WTC11 (cell line): ENCODE measurements at regions not wholly inside any gene's neighbourhood (a gene's known extent, or its start where the extent isn't known, plus 50 kb on each side); places are given as distances from the start of the nearest gene placed in this dataset.

Experiments used
- ATAC-seq: fragments of 200-7000 bp; cut with Tn5 transposase; 2 replicates; pipeline ENCODE4 v1.10.0; 2021; ENCODE audit warnings: mild to moderate bottlenecking, moderate library complexity
- CTCF ChIA-PET: fragments of 300-600 bp; sonication (Branson Sonifier 250); formaldehyde crosslinking; loops from one replicate; lab custom pipeline; 2021; ENCODE audit warnings: antibody characterized with exemption; lab: Charles Lee
- POLR2A ChIA-PET: fragments of 350-600 bp; sonication (Branson Sonifier 250); formaldehyde crosslinking; loops from one replicate; lab custom pipeline; 2021; ENCODE audit warnings: antibody characterized with exemption; lab: Charles Lee
- DNase-seq: peaks from one replicate; pipeline ENCODE4 v3.0.0; 2021; ENCODE audit warnings: low spot score
- H3K27ac Mint-ChIP-seq: 2 replicates; pipeline ENCODE4 v1.8.0; 2021; ENCODE audit warnings: mixed read lengths
- H3K27me3 Mint-ChIP-seq: 2 replicates; pipeline ENCODE4 v1.8.0; 2021; ENCODE audit warnings: low read depth, mild to moderate bottlenecking, moderate library complexity, mixed read lengths
- H3K36me3 Mint-ChIP-seq: 2 replicates; pipeline ENCODE4 v1.8.0; 2021; ENCODE audit warnings: mixed read lengths
- H3K4me1 Mint-ChIP-seq: 2 replicates; pipeline ENCODE4 v1.8.0; 2022; ENCODE audit warnings: mixed read lengths
- H3K4me3 Mint-ChIP-seq: 2 replicates; pipeline ENCODE4 v1.8.0; 2021; ENCODE audit warnings: mild to moderate bottlenecking, moderate library complexity, mixed read lengths
- H3K9me3 Mint-ChIP-seq: 2 replicates; pipeline ENCODE4 v1.8.0; 2021; ENCODE audit warnings: mixed read lengths
- ATF6 ChIP-seq: sonication (generic); formaldehyde crosslinking; IDR thresholded peaks from 2 replicates; pipeline ENCODE4 v1.8.1; 2023; ENCODE audit warnings: mild to moderate bottlenecking, missing genetic modification reagents
- CREB1 ChIP-seq: sonication (generic); formaldehyde crosslinking; IDR thresholded peaks from 2 replicates; pipeline ENCODE4 v1.8.0; 2023; ENCODE audit warnings: mild to moderate bottlenecking, missing genetic modification reagents
- ELF4 ChIP-seq: sonication (generic); formaldehyde crosslinking; IDR thresholded peaks from 2 replicates; pipeline ENCODE4 v1.8.1; 2022; ENCODE audit warnings: low read depth, mild to moderate bottlenecking, moderate library complexity, missing genetic modification reagents
- FOXJ3 ChIP-seq: sonication (generic); formaldehyde crosslinking; IDR thresholded peaks from 2 replicates; pipeline ENCODE4 v1.9.0; 2021; ENCODE audit warnings: missing genetic modification reagents, mild to moderate bottlenecking, borderline replicate concordance
- IRF1 ChIP-seq: sonication (generic); formaldehyde crosslinking; IDR thresholded peaks from 2 replicates; pipeline ENCODE4 v1.8.0; 2023; ENCODE audit warnings: missing genetic modification reagents
- NFE2L1 ChIP-seq: sonication (generic); formaldehyde crosslinking; IDR thresholded peaks from 2 replicates; pipeline ENCODE4 v1.8.1; 2023; ENCODE audit warnings: missing genetic modification reagents
- NR3C1 ChIP-seq: sonication (generic); formaldehyde crosslinking; conservative IDR thresholded peaks from 2 replicates; pipeline ENCODE4 v1.8.1; 2023; ENCODE audit warnings: low read depth, mild to moderate bottlenecking, missing genetic modification reagents
- RELA ChIP-seq: sonication (generic); formaldehyde crosslinking; IDR thresholded peaks from 2 replicates; pipeline ENCODE4 v1.8.1; 2022; ENCODE audit warnings: missing genetic modification reagents, mild to moderate bottlenecking, borderline replicate concordance
- TEAD1 ChIP-seq: sonication (generic); formaldehyde crosslinking; IDR thresholded peaks from 2 replicates; pipeline ENCODE4 v1.8.0; 2022; ENCODE audit warnings: mild to moderate bottlenecking, missing genetic modification reagents
- TEAD4 ChIP-seq: sonication (generic); formaldehyde crosslinking; IDR thresholded peaks from 2 replicates; pipeline ENCODE4 v1.8.0; 2022; ENCODE audit warnings: mild to moderate bottlenecking, missing genetic modification reagents
- USF2 ChIP-seq: sonication (generic); formaldehyde crosslinking; IDR thresholded peaks from 2 replicates; pipeline ENCODE4 v1.8.1; 2023; ENCODE audit warnings: mild to moderate bottlenecking, missing genetic modification reagents, moderate library complexity
- ZNF138 ChIP-seq: sonication (generic); formaldehyde crosslinking; conservative IDR thresholded peaks from 2 replicates; pipeline ENCODE4 v1.8.1; 2022; ENCODE audit warnings: mild to moderate bottlenecking, moderate library complexity, missing genetic modification reagents
- ZNF317 ChIP-seq: sonication (generic); formaldehyde crosslinking; IDR thresholded peaks from 2 replicates; pipeline ENCODE4 v1.8.1; 2023; ENCODE audit warnings: low read depth, mild to moderate bottlenecking, moderate library complexity, missing genetic modification reagents, borderline replicate concordance
- ZSCAN18 ChIP-seq: fragments of 250-450 bp; sonication (Bioruptor Pico); IDR thresholded peaks from 2 replicates; pipeline ENCODE4 v2.1.2; 2022; ENCODE audit warnings: mild to moderate bottlenecking, moderate library complexity
- TF ChIP-seq, protein P1 (sequence below): sonication (generic); formaldehyde crosslinking; IDR thresholded peaks from 2 replicates; pipeline ENCODE4 v1.8.1; 2022; ENCODE audit warnings: low read depth, missing genetic modification reagents, borderline replicate concordance
- TF ChIP-seq, protein P2 (sequence below): fragments of 200-600 bp; IDR thresholded peaks from 2 replicates; pipeline ENCODE4 v1.8.0; 2022; ENCODE audit warnings: antibody characterized with exemption
- TF ChIP-seq, protein P3 (sequence below): sonication (generic); formaldehyde crosslinking; IDR thresholded peaks from 2 replicates; pipeline ENCODE4 v1.8.1; 2022; ENCODE audit warnings: low read depth, mild to moderate bottlenecking, moderate library complexity, missing genetic modification reagents, borderline replicate concordance
- TF ChIP-seq, protein P4 (sequence below): sonication (generic); formaldehyde crosslinking; IDR thresholded peaks from 2 replicates; pipeline ENCODE4 v1.8.1; 2023; ENCODE audit warnings: mild to moderate bottlenecking, missing genetic modification reagents

DNA sequence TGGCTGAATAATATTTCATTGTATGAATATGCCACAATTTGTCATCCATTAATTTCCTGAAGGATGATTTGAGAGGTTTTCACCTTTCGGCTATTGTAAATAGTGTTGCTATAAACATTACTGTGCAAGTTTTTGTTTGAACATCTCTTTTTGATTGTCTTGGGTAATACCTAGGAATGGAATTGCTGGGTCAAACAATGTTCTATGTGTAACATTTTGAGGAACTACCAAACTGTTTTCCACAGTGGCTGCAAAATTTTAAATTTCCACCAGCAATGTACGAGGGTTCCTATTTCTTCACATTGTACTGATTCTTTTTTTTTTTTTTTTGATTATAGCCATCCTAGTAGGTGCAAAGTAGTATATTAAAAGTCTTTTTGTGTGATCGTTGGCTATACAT is 63.8 kb upstream of the ANKH start (continued):
- no peak for TF ChIP-seq ZNF138 (CRISPR knock-in tag)
- TF ChIP-seq ZNF317, result no peak
- no peak for TF ChIP-seq CREB1 (CRISPR knock-in tag)
- no peak for TF ChIP-seq USF2
- TF ChIP-seq ZSCAN18 (CRISPR knock-in tag), result no peak
- TF ChIP-seq, protein P1, sequence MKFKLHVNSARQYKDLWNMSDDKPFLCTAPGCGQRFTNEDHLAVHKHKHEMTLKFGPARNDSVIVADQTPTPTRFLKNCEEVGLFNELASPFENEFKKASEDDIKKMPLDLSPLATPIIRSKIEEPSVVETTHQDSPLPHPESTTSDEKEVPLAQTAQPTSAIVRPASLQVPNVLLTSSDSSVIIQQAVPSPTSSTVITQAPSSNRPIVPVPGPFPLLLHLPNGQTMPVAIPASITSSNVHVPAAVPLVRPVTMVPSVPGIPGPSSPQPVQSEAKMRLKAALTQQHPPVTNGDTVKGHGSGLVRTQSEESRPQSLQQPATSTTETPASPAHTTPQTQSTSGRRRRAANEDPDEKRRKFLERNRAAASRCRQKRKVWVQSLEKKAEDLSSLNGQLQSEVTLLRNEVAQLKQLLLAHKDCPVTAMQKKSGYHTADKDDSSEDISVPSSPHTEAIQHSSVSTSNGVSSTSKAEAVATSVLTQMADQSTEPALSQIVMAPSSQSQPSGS, result no peak
- TF ChIP-seq ELF4 (CRISPR knock-in tag), result no peak
- TF ChIP-seq FOXJ3 (CRISPR knock-in tag), result no peak
- TF ChIP-seq RELA (CRISPR knock-in tag), result no peak
- TF ChIP-seq, all 79 proteins: peak for 0

DNA sequence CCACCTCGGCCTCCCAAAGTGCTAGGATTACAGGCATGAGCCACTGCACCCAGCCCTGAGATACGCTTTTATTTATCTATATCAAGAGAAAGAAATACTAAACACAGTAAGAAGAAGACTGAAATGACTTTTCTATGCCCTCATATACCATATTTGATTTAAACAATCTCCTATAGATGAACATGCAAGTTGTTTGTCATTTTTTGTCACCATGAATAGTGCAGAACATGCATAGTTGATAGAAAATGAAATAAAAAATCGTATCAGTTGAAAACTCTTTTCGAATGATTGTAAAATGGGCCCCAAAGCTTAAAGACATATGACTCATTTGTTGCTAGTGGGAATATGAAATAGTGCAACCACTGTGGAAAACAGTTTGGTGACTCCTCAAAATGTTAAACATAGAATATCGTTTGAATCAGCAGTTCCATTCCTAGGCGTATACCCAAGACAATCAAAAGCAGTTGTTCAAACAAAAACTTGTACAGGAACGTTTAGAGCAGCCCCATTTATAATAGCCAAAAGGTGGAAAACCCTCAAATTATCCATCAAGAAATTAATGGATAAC is 61.4 kb upstream of the ANKH start:
- DNase-seq (no peak), ATAC-seq (no peak)
- Mint-ChIP-seq H3K9me3 (no peaks in the 10 kb centered on the region), H3K4me3 (no peak overlapping the region), H3K36me3 (no peaks in the 10 kb centered on the region), H3K4me1 (no peaks in the 10 kb centered on the region), H3K27me3 (no peaks in the 10 kb centered on the region), H3K27ac (no peak overlapping the region)
- POLR2A ChIA-PET, result no interaction called here
- no peak for TF ChIP-seq TEAD4 (CRISPR knock-in tag)
- TF ChIP-seq USF2, result no peak
- CTCF ChIA-PET, result no interaction called here

DNA sequence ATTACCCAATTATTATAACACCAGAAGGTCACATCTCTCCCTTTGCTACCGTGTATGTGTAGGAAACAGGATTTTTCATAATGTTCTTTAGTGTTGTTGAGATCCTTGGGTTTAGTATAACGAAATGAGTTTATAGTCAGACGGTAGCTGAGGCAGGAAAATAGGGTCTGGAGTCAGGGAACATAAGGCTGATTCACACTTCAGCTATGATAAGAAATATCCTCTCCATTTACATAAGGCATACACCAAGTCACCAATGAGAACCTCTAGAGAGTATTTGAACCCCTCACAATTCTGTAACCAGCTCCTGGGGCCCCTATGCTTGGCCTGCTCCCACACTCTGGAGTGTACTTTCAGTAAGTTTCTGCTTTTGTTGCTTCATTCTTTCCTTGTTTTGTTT is 58.9 kb upstream of the ANKH start:
- TF ChIP-seq TEAD1, result no peak
- TF ChIP-seq NFE2L1 (CRISPR knock-in tag), result no peak
- TF ChIP-seq, protein P2, sequence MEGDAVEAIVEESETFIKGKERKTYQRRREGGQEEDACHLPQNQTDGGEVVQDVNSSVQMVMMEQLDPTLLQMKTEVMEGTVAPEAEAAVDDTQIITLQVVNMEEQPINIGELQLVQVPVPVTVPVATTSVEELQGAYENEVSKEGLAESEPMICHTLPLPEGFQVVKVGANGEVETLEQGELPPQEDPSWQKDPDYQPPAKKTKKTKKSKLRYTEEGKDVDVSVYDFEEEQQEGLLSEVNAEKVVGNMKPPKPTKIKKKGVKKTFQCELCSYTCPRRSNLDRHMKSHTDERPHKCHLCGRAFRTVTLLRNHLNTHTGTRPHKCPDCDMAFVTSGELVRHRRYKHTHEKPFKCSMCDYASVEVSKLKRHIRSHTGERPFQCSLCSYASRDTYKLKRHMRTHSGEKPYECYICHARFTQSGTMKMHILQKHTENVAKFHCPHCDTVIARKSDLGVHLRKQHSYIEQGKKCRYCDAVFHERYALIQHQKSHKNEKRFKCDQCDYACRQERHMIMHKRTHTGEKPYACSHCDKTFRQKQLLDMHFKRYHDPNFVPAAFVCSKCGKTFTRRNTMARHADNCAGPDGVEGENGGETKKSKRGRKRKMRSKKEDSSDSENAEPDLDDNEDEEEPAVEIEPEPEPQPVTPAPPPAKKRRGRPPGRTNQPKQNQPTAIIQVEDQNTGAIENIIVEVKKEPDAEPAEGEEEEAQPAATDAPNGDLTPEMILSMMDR, result no peak
- no peak for TF ChIP-seq ZSCAN18 (CRISPR knock-in tag)
- TF ChIP-seq ATF6 (CRISPR knock-in tag), result no peak
- no peak for TF ChIP-seq NR3C1 (CRISPR knock-in tag)
- TF ChIP-seq IRF1 (CRISPR knock-in tag), result no peak
- TF ChIP-seq, protein P3, sequence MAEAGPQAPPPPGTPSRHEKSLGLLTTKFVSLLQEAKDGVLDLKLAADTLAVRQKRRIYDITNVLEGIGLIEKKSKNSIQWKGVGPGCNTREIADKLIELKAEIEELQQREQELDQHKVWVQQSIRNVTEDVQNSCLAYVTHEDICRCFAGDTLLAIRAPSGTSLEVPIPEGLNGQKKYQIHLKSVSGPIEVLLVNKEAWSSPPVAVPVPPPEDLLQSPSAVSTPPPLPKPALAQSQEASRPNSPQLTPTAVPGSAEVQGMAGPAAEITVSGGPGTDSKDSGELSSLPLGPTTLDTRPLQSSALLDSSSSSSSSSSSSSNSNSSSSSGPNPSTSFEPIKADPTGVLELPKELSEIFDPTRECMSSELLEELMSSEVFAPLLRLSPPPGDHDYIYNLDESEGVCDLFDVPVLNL (CRISPR knock-in tag), result no peak
- TF ChIP-seq, protein P4, sequence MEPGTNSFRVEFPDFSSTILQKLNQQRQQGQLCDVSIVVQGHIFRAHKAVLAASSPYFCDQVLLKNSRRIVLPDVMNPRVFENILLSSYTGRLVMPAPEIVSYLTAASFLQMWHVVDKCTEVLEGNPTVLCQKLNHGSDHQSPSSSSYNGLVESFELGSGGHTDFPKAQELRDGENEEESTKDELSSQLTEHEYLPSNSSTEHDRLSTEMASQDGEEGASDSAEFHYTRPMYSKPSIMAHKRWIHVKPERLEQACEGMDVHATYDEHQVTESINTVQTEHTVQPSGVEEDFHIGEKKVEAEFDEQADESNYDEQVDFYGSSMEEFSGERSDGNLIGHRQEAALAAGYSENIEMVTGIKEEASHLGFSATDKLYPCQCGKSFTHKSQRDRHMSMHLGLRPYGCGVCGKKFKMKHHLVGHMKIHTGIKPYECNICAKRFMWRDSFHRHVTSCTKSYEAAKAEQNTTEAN (CRISPR knock-in tag), result no peak
- no peak for ATAC-seq
- Mint-ChIP-seq H3K36me3 (no peaks in the 10 kb centered on the region), H3K27me3 (no peaks in the 10 kb centered on the region), H3K4me1 (no peaks in the 10 kb centered on the region), H3K27ac (no peak overlapping the region), H3K9me3 (no peaks in the 10 kb centered on the region), H3K4me3 (no peak overlapping the region)
- no peak for DNase-seq
- POLR2A ChIA-PET, result interaction anchor here (0.6 kb wide), 1 partner anchor 329 kb away, joined by 3 read pairs; no protein-coding TSS in a partner anchor
- CTCF ChIA-PET, result interaction anchor here (0.6 kb wide), 1 partner anchor 215 kb away, joined by 3 read pairs; no protein-coding TSS in a partner anchor
